ENCODE measurements at regions not wholly inside any gene's neighbourhood (a gene's known extent, or its start where the extent isn't known, plus 50 kb on each side); places are given as distances from the start of the nearest gene placed in this dataset.

DNA sequence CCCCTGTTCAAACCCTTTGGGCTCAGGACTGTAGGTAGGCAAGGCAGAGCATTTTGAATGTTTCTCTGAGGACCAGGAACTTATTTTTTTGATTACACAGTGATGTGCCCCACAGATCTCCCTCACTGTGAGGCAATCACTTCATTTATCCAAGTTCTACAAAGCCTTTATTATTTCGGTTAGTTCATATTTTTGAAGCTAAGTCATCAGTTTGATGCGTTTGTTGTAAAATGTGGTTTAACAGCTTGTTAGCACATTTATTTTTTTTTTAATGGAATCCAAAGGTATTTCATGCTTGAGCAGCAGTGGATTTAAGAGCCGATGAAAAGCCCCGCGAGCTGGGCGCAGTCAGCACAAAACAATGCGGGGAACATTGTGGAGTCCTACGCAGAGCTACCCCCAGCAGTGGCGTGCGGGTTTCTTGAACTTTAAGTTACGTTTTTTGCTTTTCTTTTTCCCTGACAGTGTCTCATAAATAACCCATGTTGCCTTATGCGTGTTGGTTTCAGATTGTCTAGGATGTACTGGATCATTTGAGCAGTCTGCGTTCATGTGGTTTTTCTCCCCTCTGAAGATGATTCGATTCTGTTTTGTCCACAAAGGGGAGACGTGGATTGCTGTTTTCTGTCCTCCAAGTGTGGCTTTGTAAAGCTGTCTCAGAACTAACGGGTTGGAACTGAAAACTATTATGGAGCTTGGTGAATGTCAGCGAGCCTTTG, 233.6 kb upstream of the BMP2 start:
- no peak for DNase-seq

GRCh38 chr20:6533351-6533750, 234.1 kb upstream of the BMP2 start:
- DNase-seq = peak in 1 of 2 experiments; percentile 10

DNA sequence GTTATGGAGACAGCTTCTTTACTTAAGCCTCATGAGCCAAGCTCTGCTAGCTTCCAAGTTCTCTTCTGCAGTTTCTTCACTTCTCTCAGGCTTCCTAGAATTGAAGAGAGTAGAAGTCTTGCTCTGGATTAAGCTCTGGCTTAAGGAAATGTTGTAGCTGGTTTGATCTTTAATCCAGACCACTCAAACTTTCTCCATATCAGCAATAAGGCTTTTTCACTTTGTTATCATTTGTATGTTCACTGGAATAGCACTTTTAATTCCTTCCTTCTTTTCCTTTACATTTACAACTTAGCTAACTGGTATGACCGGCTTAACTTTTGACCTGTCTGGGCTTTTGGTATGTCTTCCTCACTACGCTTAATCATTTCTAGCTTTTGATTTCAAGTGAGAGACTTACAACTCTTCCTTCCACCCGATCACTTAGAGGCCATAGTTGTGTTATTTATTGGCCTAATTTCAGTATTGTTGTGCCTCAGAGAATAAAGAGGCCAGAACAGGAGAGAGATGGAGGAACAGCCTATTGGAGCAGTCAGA, 236.6 kb upstream of the BMP2 start:
- DNase-seq = no peak

- no peak for DNase-seq
Measured at GRCh38 chr20:6530254-6530653, 237.2 kb upstream of the BMP2 start.

GRCh38 chr20:6525447-6526303, 241.8 kb upstream of the BMP2 start:
- no peak for DNase-seq

GRCh38 chr20:6524305-6524704, 243.2 kb upstream of the BMP2 start:
- DNase-seq = no peak

- no peak for DNase-seq
Measured at GRCh38 chr20:6519556-6519955, 247.9 kb upstream of the BMP2 start.

DNA sequence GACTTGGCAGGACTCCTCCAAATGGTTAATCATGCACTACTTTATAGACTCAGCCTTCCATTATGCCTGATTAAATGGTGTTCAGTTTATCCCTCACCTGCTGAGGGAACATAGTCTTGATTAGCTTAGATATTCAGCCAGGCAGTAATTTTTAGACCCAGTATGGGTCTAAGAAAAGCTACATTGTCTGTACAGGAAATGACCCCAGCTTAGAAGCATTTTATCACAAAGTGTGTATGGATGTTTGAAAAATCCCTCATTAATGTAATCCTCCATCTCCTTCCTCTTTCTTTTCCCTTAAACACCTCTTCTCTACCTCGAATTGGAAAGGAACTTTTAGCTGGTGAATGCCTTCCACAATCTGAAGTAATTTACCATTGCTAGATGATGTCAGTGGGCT, 252.2 kb upstream of the BMP2 start:
- no peak for DNase-seq

- DNase-seq = no peak
Measured at GRCh38 chr20:6513599-6513998, 253.9 kb upstream of the BMP2 start.

DNA sequence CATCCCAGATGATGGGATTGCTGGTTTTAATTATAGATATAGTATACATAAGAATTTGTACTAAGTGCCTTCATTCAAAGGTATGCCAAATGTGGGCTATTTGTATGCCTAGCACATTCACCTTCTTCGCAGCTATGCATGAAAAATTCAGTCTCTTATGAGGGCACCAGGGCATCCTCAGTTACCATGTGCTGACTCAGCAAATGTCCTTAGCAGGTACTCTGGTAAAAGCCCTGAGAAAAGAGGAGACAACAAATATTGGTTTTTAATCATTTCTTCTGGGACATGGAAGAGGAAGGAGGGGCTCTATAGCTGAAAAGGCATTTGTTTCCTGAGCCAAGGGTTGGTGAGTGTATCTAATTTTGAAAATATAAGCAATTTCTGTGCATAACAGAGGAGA, 258.1 kb upstream of the BMP2 start:
- DNase-seq = no peak

DNA sequence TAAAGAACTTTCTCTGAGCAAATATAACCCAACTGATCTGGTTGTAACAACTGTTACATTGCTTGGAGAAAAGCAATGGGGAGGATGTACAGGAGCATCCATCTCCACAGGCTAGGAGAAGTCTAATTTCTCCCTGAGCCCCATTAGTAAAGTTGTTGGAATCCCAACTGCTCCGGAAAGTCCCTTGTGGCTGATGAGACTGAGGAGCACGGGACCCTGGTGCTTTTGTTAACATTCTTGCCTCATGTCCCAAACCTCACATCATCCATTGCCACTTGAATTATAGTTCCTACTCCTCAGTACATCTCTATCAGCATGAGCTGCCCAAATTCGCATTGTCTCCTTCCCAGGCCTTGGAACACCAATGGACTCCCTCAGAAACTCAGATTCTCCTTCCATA, 260.6 kb upstream of the BMP2 start:
- DNase-seq = no peak

- DNase-seq = no peak
Measured at GRCh38 chr20:6504826-6505225, 262.7 kb upstream of the BMP2 start.

GRCh38 chr20:6504179-6504578, 263.3 kb upstream of the BMP2 start:
- DNase-seq = no peak

DNA sequence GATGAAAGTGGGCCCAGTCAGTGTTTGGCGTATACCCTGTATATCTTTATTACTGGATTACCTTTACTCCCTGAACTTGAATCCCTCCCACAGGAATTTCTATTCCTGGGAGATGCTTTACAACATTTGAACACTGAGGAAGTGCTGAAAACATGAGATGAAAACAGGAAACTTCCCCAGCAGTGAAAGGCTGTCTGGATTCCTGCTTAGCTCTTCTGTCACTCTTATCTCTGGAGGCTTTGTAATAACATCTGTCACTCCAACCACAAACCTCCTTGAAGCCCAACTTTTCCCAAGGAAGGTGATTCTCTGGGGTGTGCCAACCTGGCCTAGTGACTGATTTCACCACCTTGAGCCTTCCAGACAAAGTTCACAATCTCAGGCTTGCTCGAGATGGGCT, 264.5 kb upstream of the BMP2 start:
- DNase-seq = no peak

- DNase-seq = no peak
Measured at GRCh38 chr20:6502219-6502618, 265.3 kb upstream of the BMP2 start.

DNA sequence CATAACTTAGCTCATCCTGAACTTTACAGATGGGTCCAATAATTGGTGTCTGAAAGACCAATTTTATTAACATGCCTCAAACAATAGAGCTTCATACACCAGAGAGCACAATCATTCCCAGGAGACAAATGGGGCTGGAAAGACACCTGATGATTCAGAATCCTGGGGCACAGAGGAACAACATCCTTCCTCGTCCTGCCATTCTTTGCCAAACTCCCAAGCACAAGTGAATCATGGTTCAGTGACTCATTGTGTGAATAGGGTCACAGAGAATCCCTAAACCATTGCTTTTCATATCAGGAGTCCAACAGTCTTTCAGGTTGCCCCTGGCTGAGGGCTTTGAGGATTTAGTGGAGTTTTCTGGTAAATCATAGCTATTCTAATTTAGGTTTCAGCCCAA, 266.4 kb upstream of the BMP2 start:
- no peak for DNase-seq

- DNase-seq = no peak
Measured at GRCh38 chr20:6499566-6499965, 267.9 kb upstream of the BMP2 start.

- no peak for DNase-seq
Measured at GRCh38 chr20:6496874-6497273, 270.6 kb upstream of the BMP2 start.

- no peak for DNase-seq
Measured at GRCh38 chr20:6495907-6496306, 271.6 kb upstream of the BMP2 start.

DNA sequence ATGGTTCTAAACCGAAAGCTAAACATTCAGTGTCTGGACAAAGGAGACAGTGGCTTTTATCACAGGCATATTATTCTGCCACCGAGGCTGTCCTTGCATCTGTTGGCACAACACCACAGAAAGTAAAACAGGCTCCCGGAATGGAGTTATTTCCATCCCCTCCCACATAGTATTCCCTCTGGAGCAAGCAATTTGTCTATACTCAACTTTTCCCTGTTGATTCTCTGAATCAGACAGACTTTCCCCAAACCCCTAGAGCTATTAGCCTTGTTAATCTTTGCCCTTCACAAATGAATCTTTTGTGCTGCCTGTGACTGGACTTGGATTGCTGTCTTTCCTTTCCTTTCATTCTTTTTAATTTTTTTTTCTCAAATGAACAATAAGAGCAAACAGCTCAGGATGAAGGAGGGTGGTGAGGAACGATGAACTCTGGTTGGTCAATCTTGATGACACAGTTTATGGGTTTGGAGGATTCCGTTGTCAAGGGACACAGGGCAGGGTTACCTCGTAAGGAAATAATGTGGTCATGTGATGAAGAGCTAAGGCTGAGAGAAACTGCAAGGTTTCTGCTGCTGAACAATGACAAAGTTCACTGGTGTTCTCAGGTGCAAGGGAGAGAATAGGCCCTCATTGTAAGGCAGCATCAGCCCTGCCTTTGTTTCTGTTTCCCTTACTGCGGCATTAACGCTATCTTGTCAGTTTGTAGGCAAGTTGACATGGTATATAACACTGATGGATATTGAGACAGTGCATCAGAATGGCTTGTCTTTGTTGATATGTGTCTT, 275.0 kb upstream of the BMP2 start:
- no peak for DNase-seq

GRCh38 chr20:6490849-6491248, 276.6 kb upstream of the BMP2 start:
- no peak for DNase-seq

DNA sequence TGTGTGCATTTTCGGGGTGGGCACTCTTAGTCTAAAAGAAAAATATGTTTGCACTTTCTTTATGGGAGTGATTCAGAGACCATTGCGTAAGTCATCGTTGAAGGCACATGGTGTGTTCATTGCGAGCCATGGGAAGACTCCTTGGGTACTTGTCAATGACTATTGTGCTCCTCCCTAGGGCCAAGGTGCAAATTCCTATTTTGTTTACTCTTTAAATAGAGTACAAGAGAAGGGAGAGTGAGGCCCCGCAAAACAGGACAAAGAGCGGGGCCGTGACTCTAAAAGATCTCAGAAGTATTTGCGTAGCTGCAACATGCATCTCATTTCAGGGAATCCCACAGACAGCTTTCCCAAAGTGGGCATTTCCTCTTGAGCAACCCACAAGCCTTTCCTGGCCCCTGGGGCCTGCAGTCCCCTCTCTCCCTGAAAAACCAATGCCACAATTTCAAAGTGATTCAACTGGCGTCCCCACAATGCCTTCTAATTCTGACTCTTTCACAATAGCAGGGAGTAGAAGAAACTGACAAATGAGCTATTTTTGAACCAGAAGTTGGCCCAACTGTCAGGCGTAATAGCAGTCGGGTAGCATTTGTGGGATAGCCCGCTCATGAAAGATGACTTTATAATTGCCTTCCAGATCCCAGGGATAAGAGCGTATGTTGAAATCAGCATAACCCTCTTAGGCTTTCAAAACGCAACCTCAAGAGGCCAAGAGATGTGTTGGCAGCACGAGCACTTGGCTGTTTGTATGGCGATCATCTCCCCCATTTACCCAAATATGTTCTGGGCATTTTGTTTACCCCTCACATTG, 277.9 kb upstream of the BMP2 start:
- DNase-seq = peak; percentile 99
